ENCODE measurements at regions not wholly inside any gene's neighbourhood (a gene's known extent, or its start where the extent isn't known, plus 50 kb on each side); places are given as distances from the start of the nearest gene placed in this dataset.

DNA sequence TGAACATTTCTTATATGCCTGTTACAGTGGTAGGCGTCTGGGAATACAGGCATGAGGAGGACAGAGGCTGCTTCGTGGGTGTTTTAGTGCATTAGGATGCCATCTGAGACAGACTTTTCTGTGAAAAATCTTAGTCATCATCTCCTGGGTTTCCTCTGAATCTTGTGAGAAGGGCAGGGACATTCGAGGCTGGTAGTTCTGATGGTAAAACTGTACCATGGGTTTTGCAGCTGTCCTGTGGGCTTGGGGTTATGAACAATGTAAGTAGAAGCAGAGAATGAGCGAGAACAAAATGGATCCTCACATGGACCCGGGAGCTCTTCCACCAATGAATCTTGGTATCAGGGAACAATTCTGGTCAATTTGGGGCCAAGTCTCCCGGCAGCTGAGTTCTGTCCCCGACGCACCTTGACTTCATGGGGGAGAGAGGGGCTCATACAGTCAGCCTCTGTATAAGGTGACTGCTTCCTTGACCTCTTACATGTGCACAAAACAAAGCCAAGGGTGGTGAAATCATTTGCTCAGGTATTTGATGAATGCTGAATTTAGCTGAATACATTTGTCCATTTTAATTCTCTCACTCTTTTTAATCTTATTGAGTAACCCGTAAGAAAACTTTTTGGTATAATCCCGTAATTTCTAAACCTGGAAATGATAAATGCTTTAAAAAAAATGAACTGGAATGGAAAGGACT lies 63.6 kb upstream of the ERRFI1 start:
- FAIRE-seq (no peak), DNase-seq (no peak)
- no peak overlapping the region for H3K4me3 ChIP-seq (ENCODE audit: low read depth in 1 of 3, low read length in 3 of 3)
- H3K4me1 ChIP-seq (ENCODE audit: control insufficient read depth in 3 of 3, insufficient read depth in 2 of 3, low read depth in 1 of 3, low read length in 2 of 3), result peaks cover 3 to 25% (median 5%) of the 10 kb centered on the region in 3 donors
- H3K36me3 ChIP-seq (ENCODE audit: control insufficient read depth in 3 of 3, insufficient read depth in 2 of 3, low read depth in 1 of 3, low read length in 3 of 3), result no peaks in the 10 kb centered on the region
- no peak overlapping the region for H3K27ac ChIP-seq (ENCODE audit: low read depth in 1 of 3, low read length in 2 of 3)
- H3K9me3 ChIP-seq (ENCODE audit: control insufficient read depth in 2 of 2, insufficient read depth in 1 of 2, low read depth in 1 of 2, low read length in 1 of 2), result peaks cover 0 to 3% of the 10 kb centered on the region in 2 donors
- 86 to 90% (median 88%) methylated on average over 10 of the region's 10 CpGs for WGBS, 3 donors
- no peaks in the 10 kb centered on the region for H3K27me3 ChIP-seq (ENCODE audit: control insufficient read depth in 3 of 3, insufficient read depth in 3 of 3, low read length in 3 of 3)

DNA sequence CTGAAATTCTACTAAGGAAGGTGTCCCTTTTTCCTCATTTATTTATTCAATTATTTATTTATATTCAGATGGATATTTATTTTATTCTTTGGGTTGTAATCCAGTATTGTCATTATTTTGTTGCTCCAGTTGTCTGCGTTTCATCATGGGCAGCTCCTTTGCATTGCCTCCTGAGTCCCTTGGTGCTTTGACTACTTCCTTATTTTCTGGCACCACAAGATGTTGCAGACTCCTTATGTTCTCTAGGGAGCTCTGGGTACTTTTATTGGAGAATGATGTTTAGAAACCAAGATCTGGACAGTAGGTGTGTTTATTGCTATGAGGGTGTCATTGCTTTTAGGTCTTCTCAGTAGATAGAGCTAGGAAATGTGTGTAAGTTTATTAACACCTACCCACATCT lies 59.9 kb upstream of the ERRFI1 start:
- Histone ChIP-seq H3K9me3 (ENCODE audit: control insufficient read depth in 2 of 2, insufficient read depth in 1 of 2, low read depth in 1 of 2, low read length in 1 of 2) (no peaks in the 10 kb centered on the region), H3K27ac (ENCODE audit: low read depth in 1 of 3, low read length in 2 of 3) (no peak overlapping the region), H3K4me1 (ENCODE audit: control insufficient read depth in 3 of 3, insufficient read depth in 2 of 3, low read depth in 1 of 3, low read length in 2 of 3) (peaks cover 8 to 15% (median 8%) of the 10 kb centered on the region in 3 donors), H3K27me3 (ENCODE audit: control insufficient read depth in 3 of 3, insufficient read depth in 3 of 3, low read length in 3 of 3) (no peaks in the 10 kb centered on the region), H3K36me3 (ENCODE audit: control insufficient read depth in 3 of 3, insufficient read depth in 2 of 3, low read depth in 1 of 3, low read length in 3 of 3) (no peaks in the 10 kb centered on the region), H3K4me3 (ENCODE audit: low read depth in 1 of 3, low read length in 3 of 3) (no peak overlapping the region)
- FAIRE-seq (no peak), DNase-seq (no peak)
- 80 to 91% (median 90%) methylated on average over 1 of the region's 1 CpG for WGBS, 3 donors

DNA sequence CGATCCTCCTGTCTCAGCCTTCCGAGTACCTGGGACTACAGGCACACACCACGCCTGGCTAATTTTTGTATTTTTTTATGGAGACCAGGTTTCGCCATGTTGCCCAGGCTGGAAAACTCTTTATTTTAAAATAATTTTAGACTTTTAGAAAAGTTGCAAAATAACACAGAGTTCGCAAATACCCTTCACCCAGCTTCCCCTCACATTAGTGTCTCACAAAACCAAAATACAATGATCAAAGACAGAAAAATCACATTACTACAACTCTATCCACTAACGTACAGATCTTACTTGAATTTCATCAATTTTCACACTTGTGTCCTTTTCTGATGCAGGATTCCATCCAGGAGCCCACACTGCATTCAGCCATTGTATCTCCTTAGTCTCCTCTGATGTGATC lies 58.8 kb upstream of the ERRFI1 start:
- Histone ChIP-seq H3K36me3 (ENCODE audit: control insufficient read depth in 3 of 3, insufficient read depth in 2 of 3, low read depth in 1 of 3, low read length in 3 of 3) (no peaks in the 10 kb centered on the region), H3K27me3 (ENCODE audit: control insufficient read depth in 3 of 3, insufficient read depth in 3 of 3, low read length in 3 of 3) (no peaks in the 10 kb centered on the region), H3K4me3 (ENCODE audit: low read depth in 1 of 3, low read length in 3 of 3) (no peak overlapping the region), H3K9me3 (ENCODE audit: control insufficient read depth in 2 of 2, insufficient read depth in 1 of 2, low read depth in 1 of 2, low read length in 1 of 2) (no peaks in the 10 kb centered on the region), H3K27ac (ENCODE audit: low read depth in 1 of 3, low read length in 2 of 3) (no peak overlapping the region), H3K4me1 (ENCODE audit: control insufficient read depth in 3 of 3, insufficient read depth in 2 of 3, low read depth in 1 of 3, low read length in 2 of 3) (peaks cover 8 to 21% (median 8%) of the 10 kb centered on the region in 3 donors)
- FAIRE-seq (no peak), DNase-seq (no peak)
- WGBS, 3 donors, result 93 to 96% (median 94%) methylated on average over 6 of the region's 6 CpGs

DNA sequence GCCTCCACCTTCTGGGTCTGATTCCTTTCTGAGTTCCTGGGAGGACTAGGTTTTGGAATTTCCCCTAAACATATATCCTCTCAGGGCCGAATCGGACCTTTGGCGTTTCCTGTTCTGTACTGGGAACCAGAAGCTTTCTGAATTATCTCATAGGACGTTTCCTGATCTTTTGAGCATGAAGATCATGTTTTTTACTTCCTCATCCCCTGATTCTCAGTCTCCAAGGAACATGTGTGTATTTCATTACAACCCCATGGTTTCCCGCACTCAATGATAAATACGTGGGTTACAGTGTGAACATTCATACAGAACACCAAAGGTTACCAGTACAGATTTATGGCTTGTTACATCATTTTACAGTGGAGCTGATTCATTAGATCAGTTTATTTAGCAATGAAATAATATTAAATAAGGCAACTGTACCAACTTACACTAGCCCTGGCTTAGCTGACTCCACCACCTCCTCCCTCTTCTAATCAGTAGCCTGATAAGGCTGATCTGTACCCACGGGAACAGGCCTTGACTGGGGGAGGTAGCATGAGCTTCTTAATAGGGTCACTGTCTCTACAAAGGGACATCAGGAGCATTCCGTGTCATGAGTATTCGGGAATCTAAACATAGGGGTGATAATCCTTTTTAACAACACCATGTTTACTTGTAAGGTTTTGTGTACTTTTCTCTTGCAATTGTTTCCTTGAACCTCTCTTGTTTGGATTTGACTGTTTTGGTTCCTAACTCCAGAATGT lies 57.8 kb upstream of the ERRFI1 start:
- H3K36me3 ChIP-seq (ENCODE audit: control insufficient read depth in 3 of 3, insufficient read depth in 2 of 3, low read depth in 1 of 3, low read length in 3 of 3), result no peaks in the 10 kb centered on the region
- no peak for FAIRE-seq
- H3K9me3 ChIP-seq (ENCODE audit: control insufficient read depth in 2 of 2, insufficient read depth in 1 of 2, low read depth in 1 of 2, low read length in 1 of 2), result no peaks in the 10 kb centered on the region
- DNase-seq, result peak; percentile 81 to 92
- no peak overlapping the region for H3K4me3 ChIP-seq (ENCODE audit: low read depth in 1 of 3, low read length in 3 of 3)
- WGBS, 3 donors, result 13 to 34% (median 24%) methylated on average over 9 of the region's 9 CpGs
- H3K27me3 ChIP-seq (ENCODE audit: control insufficient read depth in 3 of 3, insufficient read depth in 3 of 3, low read length in 3 of 3), result no peaks in the 10 kb centered on the region
- peak overlapping the region; percentile 72 to 86 (median 74) for H3K27ac ChIP-seq (ENCODE audit: low read depth in 1 of 3, low read length in 2 of 3)
- H3K4me1 ChIP-seq (ENCODE audit: control insufficient read depth in 3 of 3, insufficient read depth in 2 of 3, low read depth in 1 of 3, low read length in 2 of 3), result peaks cover 4 to 21% (median 8%) of the 10 kb centered on the region in 3 donors

DNA sequence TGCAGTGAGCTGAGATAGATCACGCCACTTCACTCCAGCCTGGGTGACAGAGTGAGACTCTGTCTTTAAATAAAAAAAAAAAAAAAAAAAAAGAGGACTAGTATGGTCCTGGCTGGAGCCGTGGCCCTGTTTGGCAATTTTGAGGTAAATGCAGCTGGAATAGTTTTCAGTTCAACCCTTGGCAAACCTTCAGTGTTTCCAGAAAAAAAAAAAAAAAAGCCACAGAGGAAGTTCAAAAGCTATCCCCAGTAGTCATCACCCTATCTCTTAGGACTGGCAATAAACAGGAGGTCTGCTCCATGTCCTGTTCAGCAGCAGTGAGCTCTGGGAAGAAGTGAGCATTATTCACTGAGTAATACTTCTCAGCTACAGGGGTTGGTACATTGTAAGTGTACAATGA lies 56.8 kb upstream of the ERRFI1 start:
- 48 to 59% (median 56%) methylated on average over 2 of the region's 2 CpGs for WGBS, 3 donors
- no peak for FAIRE-seq
- DNase-seq, result peak; percentile 44 to 68

DNA sequence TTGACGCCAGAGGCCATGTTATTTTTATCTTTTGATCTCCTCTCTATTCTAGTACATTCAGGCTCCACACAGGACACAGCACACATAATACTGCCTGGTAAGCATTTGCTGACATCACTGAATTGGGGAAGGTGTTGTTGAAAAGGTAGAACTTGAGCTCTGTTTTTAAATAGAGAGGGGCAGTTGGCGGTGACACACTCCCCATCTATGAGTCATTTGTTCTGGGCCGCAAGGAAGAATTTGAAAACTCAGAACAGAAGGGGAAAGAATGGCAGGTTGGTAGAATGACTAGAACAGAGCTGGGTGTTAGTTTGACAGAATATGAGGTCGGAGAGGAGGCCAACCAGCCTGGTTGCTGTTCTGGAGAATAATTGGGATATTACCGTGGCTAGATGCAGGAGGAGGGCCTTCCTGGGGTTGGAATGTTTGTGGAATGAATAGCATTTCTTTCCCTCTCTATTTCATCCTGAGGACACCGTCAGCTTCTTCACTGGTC lies 52.1 kb upstream of the ERRFI1 start:
- FAIRE-seq (no peak), DNase-seq (no peak)
- Histone ChIP-seq H3K36me3 (ENCODE audit: control insufficient read depth in 3 of 3, insufficient read depth in 2 of 3, low read depth in 1 of 3, low read length in 3 of 3) (no peaks in the 10 kb centered on the region), H3K9me3 (ENCODE audit: control insufficient read depth in 2 of 2, insufficient read depth in 1 of 2, low read depth in 1 of 2, low read length in 1 of 2) (no peaks in the 10 kb centered on the region), H3K27ac (ENCODE audit: low read depth in 1 of 3, low read length in 2 of 3) (peak overlapping the region in 2 of 3 donors; percentile 14 to 43), H3K27me3 (ENCODE audit: control insufficient read depth in 3 of 3, insufficient read depth in 3 of 3, low read length in 3 of 3) (no peaks in the 10 kb centered on the region), H3K4me3 (ENCODE audit: low read depth in 1 of 3, low read length in 3 of 3) (no peak overlapping the region), H3K4me1 (ENCODE audit: control insufficient read depth in 3 of 3, insufficient read depth in 2 of 3, low read depth in 1 of 3, low read length in 2 of 3) (peaks cover 4 to 38% (median 5%) of the 10 kb centered on the region in 3 donors)
- 69 to 91% (median 81%) methylated on average over 6 of the region's 6 CpGs for whole genome bisulfite sequencing, 3 donors

More for the DNA sequence above, 56.8 kb upstream of the ERRFI1 start:
- peak overlapping the region in 2 of 3 donors; percentile 74 to 86 for H3K27ac ChIP-seq (ENCODE audit: low read depth in 1 of 3, low read length in 2 of 3)
- no peak overlapping the region for H3K4me3 ChIP-seq (ENCODE audit: low read depth in 1 of 3, low read length in 3 of 3)
- H3K9me3 ChIP-seq (ENCODE audit: control insufficient read depth in 2 of 2, insufficient read depth in 1 of 2, low read depth in 1 of 2, low read length in 1 of 2), result no peaks in the 10 kb centered on the region
- H3K27me3 ChIP-seq (ENCODE audit: control insufficient read depth in 3 of 3, insufficient read depth in 3 of 3, low read length in 3 of 3), result no peaks in the 10 kb centered on the region
- H3K4me1 ChIP-seq (ENCODE audit: control insufficient read depth in 3 of 3, insufficient read depth in 2 of 3, low read depth in 1 of 3, low read length in 2 of 3), result peaks cover 4 to 28% (median 8%) of the 10 kb centered on the region in 3 donors
- no peaks in the 10 kb centered on the region for H3K36me3 ChIP-seq (ENCODE audit: control insufficient read depth in 3 of 3, insufficient read depth in 2 of 3, low read depth in 1 of 3, low read length in 3 of 3)

DNA sequence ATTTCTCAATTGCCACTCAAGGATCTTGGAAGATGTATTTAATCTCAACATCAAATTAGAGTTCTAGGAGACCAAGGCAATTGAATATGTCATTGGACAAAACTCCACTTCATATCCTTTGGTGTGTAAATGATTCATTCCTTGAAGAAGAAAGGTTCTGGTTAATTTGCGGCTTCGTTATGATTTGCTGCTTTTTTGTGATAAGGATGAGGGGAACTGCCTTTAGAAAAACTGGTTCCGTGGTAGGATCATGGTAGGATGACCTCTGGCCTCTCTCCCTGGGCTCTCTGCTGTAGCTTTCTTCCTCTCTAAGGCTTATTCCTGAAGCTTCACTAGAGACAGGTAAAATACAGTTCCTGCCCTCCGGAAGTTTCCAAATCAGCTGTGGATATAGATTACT lies 51.5 kb upstream of the ERRFI1 start:
- Histone ChIP-seq H3K27ac (ENCODE audit: low read depth in 1 of 3, low read length in 2 of 3) (peak overlapping the region in 2 of 3 donors; percentile 43 to 61), H3K4me3 (ENCODE audit: low read depth in 1 of 3, low read length in 3 of 3) (no peak overlapping the region), H3K27me3 (ENCODE audit: control insufficient read depth in 3 of 3, insufficient read depth in 3 of 3, low read length in 3 of 3) (no peaks in the 10 kb centered on the region), H3K9me3 (ENCODE audit: control insufficient read depth in 2 of 2, insufficient read depth in 1 of 2, low read depth in 1 of 2, low read length in 1 of 2) (no peaks in the 10 kb centered on the region), H3K4me1 (ENCODE audit: control insufficient read depth in 3 of 3, insufficient read depth in 2 of 3, low read depth in 1 of 3, low read length in 2 of 3) (peaks cover 4 to 33% (median 5%) of the 10 kb centered on the region in 3 donors), H3K36me3 (ENCODE audit: control insufficient read depth in 3 of 3, insufficient read depth in 2 of 3, low read depth in 1 of 3, low read length in 3 of 3) (no peaks in the 10 kb centered on the region)
- FAIRE-seq (no peak), DNase-seq (peak in 1 of 2 donors; percentile 60)
- WGBS, 3 donors, result 15 to 56% (median 33%) methylated on average over 4 of the region's 4 CpGs

DNA sequence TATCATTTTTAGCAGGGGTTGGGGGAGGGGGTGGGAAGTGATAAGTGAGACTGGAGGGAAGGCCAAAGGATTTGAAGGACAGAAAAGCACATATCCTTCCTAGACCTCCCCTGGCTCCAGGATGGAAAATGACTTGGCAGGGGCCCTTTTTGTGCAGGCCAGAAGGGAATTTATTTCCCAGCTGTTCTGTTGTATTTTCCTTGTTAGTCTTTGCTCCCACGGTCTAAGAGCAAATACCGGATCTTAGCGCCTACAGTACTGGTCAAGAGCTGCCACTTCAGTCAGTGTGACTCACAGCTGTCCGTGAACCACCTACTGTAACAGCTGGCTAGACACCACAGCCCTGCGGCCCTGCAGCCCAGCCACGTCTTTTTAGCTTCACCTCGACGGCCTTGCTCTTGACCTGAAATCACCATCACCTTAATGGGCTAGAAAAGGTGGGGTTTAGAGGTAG lies 51.0 kb upstream of the ERRFI1 start:
- DNase-seq (peak; percentile 75 to 82), FAIRE-seq (no peak)
- no peaks in the 10 kb centered on the region for H3K27me3 ChIP-seq (ENCODE audit: control insufficient read depth in 3 of 3, insufficient read depth in 3 of 3, low read length in 3 of 3)
- H3K27ac ChIP-seq (ENCODE audit: low read depth in 1 of 3, low read length in 2 of 3), result peak overlapping the region in 2 of 3 donors; percentile 11 to 43
- no peak overlapping the region for H3K4me3 ChIP-seq (ENCODE audit: low read depth in 1 of 3, low read length in 3 of 3)
- peaks cover 3 to 33% (median 4%) of the 10 kb centered on the region in 3 donors for H3K4me1 ChIP-seq (ENCODE audit: control insufficient read depth in 3 of 3, insufficient read depth in 2 of 3, low read depth in 1 of 3, low read length in 2 of 3)
- WGBS, 3 donors, result 38 to 49% (median 48%) methylated on average over 8 of the region's 8 CpGs
- H3K9me3 ChIP-seq (ENCODE audit: control insufficient read depth in 2 of 2, insufficient read depth in 1 of 2, low read depth in 1 of 2, low read length in 1 of 2), result no peaks in the 10 kb centered on the region
- H3K36me3 ChIP-seq (ENCODE audit: control insufficient read depth in 3 of 3, insufficient read depth in 2 of 3, low read depth in 1 of 3, low read length in 3 of 3), result no peaks in the 10 kb centered on the region
